ENCODE measurements at regions not wholly inside any gene's neighbourhood (a gene's known extent, or its start where the extent isn't known, plus 50 kb on each side); places are given as distances from the start of the nearest gene placed in this dataset.

DNA sequence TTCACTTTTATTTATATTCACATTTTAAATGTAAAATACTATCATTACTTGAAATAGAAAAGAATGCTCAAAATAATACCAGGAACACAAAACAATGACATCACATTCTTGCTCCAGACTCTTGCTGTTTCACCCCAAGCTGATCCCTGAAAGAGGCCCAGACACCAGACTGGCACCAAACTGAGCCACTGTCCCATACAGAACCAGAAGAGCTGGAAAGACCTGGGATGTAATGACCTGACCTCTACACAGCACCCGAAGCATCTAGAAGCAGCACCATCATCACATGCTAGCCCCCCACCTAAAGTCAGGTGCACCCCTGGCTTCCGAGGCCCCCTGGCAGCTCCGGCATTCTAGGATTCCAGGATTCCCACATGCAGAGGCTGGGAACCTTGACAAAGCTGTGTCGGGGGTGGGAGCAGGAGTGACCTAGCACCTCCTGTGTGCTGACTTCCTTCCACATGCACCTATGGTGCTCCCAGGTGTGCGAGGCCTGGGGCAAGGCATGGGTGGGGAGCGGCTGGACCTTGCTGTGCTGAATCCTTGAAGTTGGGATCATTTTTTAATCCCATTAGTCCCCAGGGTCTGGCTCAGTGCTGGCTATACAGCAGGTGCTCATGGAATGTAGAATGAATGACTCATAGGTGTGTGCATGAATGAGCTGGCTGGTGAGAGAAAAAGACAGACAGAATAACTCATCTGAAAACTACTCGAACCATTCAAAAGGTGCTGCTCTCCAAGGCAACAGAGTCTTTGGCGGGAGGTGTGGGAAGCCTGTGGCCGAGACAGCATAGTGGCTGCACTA is 144.7 kb upstream of the IQSEC1 start:
- no peaks in the 10 kb centered on the region for H3K36me3 Mint-ChIP-seq (ENCODE audit: insufficient read depth)
- no peak for DNase-seq (ENCODE audit: low spot score, unreplicated experiment)
- H3K27me3 Mint-ChIP-seq, result peaks cover 6% of the 10 kb centered on the region
- TF ChIP-seq, protein P1, sequence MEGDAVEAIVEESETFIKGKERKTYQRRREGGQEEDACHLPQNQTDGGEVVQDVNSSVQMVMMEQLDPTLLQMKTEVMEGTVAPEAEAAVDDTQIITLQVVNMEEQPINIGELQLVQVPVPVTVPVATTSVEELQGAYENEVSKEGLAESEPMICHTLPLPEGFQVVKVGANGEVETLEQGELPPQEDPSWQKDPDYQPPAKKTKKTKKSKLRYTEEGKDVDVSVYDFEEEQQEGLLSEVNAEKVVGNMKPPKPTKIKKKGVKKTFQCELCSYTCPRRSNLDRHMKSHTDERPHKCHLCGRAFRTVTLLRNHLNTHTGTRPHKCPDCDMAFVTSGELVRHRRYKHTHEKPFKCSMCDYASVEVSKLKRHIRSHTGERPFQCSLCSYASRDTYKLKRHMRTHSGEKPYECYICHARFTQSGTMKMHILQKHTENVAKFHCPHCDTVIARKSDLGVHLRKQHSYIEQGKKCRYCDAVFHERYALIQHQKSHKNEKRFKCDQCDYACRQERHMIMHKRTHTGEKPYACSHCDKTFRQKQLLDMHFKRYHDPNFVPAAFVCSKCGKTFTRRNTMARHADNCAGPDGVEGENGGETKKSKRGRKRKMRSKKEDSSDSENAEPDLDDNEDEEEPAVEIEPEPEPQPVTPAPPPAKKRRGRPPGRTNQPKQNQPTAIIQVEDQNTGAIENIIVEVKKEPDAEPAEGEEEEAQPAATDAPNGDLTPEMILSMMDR (IDR thresholded peaks at IDR 0.05; ENCODE audit: unreplicated experiment), result no peak
- no peaks in the 10 kb centered on the region for H3K9me3 Mint-ChIP-seq (ENCODE audit: low read depth)
- no peak overlapping the region for H3K4me3 Mint-ChIP-seq (ENCODE audit: low read depth)
- no peaks in the 10 kb centered on the region for H3K4me1 Mint-ChIP-seq (ENCODE audit: low read depth)
- no peak overlapping the region for H3K27ac Mint-ChIP-seq

DNA sequence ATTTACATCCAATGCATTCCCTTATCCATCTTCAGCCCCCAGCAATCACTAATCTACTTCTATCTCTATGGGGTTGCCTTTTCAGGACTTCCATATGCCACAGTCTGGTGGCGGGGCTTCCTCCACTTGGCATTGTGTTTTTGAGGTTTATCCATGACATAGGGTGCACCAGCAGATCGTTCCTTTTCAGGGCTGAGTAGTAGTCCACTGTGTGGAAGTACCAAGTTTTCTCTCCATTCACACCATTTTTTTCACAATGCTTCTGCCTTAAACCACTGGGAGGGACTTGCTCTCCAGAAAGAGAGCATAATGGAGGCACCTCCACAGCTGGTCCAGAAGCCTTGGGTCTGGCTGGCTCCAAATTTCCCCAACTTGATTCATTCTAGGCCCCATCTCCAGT is 144.0 kb upstream of the IQSEC1 start:
- no peaks in the 10 kb centered on the region for H3K9me3 Mint-ChIP-seq (ENCODE audit: low read depth)
- no peak overlapping the region for H3K27ac Mint-ChIP-seq
- H3K36me3 Mint-ChIP-seq (ENCODE audit: insufficient read depth), result no peaks in the 10 kb centered on the region
- no peaks in the 10 kb centered on the region for H3K4me1 Mint-ChIP-seq (ENCODE audit: low read depth)
- TF ChIP-seq, protein P1 (IDR thresholded peaks at IDR 0.05; ENCODE audit: unreplicated experiment), result no peak
- no peak for DNase-seq (ENCODE audit: low spot score, unreplicated experiment)
- no peak overlapping the region for H3K4me3 Mint-ChIP-seq (ENCODE audit: low read depth)
- H3K27me3 Mint-ChIP-seq, result peaks cover 6% of the 10 kb centered on the region

DNA sequence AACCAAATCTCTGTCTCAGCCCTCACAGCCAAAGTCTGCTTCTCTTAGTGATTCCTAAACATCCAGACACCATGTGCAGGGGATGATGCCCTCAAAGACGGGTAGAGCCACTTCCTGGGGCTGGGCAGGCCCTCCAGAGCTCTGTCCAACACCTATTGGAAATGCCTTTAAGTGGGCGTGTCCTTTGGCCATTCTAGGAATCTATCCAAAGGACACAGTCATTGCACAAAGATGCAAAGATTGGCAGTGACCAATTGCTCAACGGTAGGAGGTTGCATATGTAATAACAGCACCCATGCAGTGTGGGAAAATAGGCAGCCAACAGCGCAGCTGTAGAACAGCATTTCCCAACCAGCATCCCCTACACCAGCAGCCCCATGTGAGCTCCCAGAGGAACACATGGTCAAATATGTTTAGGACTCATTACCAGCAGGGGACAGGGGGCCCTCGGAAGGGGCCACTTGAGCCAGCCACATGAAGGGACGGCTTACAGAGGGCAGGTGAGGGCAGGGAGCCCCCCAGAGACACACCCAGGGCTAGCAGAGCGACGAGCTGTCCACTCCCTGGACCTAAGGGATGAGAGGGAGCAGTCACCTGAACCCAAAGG is 142.8 kb upstream of the IQSEC1 start:
- H3K9me3 Mint-ChIP-seq (ENCODE audit: low read depth), result no peaks in the 10 kb centered on the region
- H3K4me1 Mint-ChIP-seq (ENCODE audit: low read depth), result no peaks in the 10 kb centered on the region
- no peak for DNase-seq (ENCODE audit: low spot score, unreplicated experiment)
- no peak overlapping the region for H3K27ac Mint-ChIP-seq
- peaks cover 6% of the 10 kb centered on the region for H3K27me3 Mint-ChIP-seq
- H3K36me3 Mint-ChIP-seq (ENCODE audit: insufficient read depth), result no peaks in the 10 kb centered on the region
- H3K4me3 Mint-ChIP-seq (ENCODE audit: low read depth), result no peak overlapping the region
- TF ChIP-seq, protein P1 (IDR thresholded peaks at IDR 0.05; ENCODE audit: unreplicated experiment), result no peak

GRCh38 chr3:13214847-13215472 is 141.7 kb upstream of the IQSEC1 start:
- Mint-ChIP-seq H3K4me1 (ENCODE audit: low read depth) (no peaks in the 10 kb centered on the region), H3K4me3 (ENCODE audit: low read depth) (no peak overlapping the region), H3K9me3 (ENCODE audit: low read depth) (no peaks in the 10 kb centered on the region), H3K36me3 (ENCODE audit: insufficient read depth) (no peaks in the 10 kb centered on the region), H3K27me3 (peaks cover 6% of the 10 kb centered on the region), H3K27ac (no peak overlapping the region)
- TF ChIP-seq, protein P1 (IDR thresholded peaks at IDR 0.05; ENCODE audit: unreplicated experiment), result no peak
- DNase-seq (ENCODE audit: low spot score, unreplicated experiment), result no peak
